Pons (tissue), 1 donor: ENCODE measurements at regions not wholly inside any gene's neighbourhood (a gene's known extent, or its start where the extent isn't known, plus 50 kb on each side); places are given as distances from the start of the nearest gene placed in this dataset.

Source experiments
- DNase-seq: peaks from one replicate; pipeline ENCODE4 v3.0.0-alpha.2; 2016; ENCODE audit warnings: low spot score

- DNase-seq = peak; percentile 17
Observed at GRCh38 chr10:118835682-118836326, 81.0 kb upstream of the CACUL1 start.

GRCh38 chr10:118838364-118838763 is 83.6 kb upstream of the CACUL1 start:
- DNase-seq = no peak

- DNase-seq = no peak
Observed at GRCh38 chr10:118839348-118839747, 84.6 kb upstream of the CACUL1 start.

- DNase-seq = no peak
Observed at GRCh38 chr10:118840071-118840775, 85.5 kb upstream of the CACUL1 start.

GRCh38 chr10:118840776-118841468 is 86.2 kb upstream of the CACUL1 start:
- no peak for DNase-seq

GRCh38 chr10:118841881-118842605 is 87.3 kb upstream of the CACUL1 start:
- no peak for DNase-seq

- DNase-seq = no peak
Observed at GRCh38 chr10:118842843-118843624, 88.3 kb upstream of the CACUL1 start.

GRCh38 chr10:118843647-118844265 is 89.0 kb upstream of the CACUL1 start:
- no peak for DNase-seq

- DNase-seq = no peak
Observed at GRCh38 chr10:118844731-118845521, 90.2 kb upstream of the CACUL1 start.

GRCh38 chr10:118845776-118846175 is 91.0 kb upstream of the CACUL1 start:
- no peak for DNase-seq

GRCh38 chr10:118850418-118851061 is 95.8 kb upstream of the CACUL1 start:
- peak; percentile 27 for DNase-seq

GRCh38 chr10:118851062-118852035 is 96.6 kb upstream of the CACUL1 start:
- DNase-seq = peak; percentile 5

GRCh38 chr10:118853916-118854315 is 99.1 kb upstream of the CACUL1 start:
- DNase-seq = no peak

GRCh38 chr10:118856106-118856505 is 101.3 kb upstream of the CACUL1 start:
- DNase-seq = no peak

GRCh38 chr10:118865998-118866693 is 111.4 kb upstream of the CACUL1 start:
- DNase-seq = no peak

- DNase-seq = no peak
Observed at GRCh38 chr10:118867768-118868167, 113.0 kb upstream of the CACUL1 start.

- no peak for DNase-seq
Observed at GRCh38 chr10:118868589-118868988, 113.8 kb upstream of the CACUL1 start.
